A549 (cell line): ENCODE measurements at regions not wholly inside any gene's neighbourhood (a gene's known extent, or its start where the extent isn't known, plus 50 kb on each side); places are given as distances from the start of the nearest gene placed in this dataset.

Experiments
- CEBPB ChIP-seq, 2 experiments: fragments of >200 bp in 1 of 2; sonication (Bioruptor Twin) in 1 of 2; formaldehyde crosslinking in 1 of 2; IDR thresholded peaks; 2 replicates each; pipeline ENCODE4 v1.6.1; 2012 to 2016
- CTCF ChIP-seq: fragments of >200 bp; sonication (Bioruptor Twin); formaldehyde crosslinking; IDR thresholded peaks from 3 replicates; pipeline ENCODE4 v1.5.1; 2016
- RARB ChIP-seq: fragments of 250-450 bp; sonication (Bioruptor Pico); IDR thresholded peaks from 2 replicates; pipeline ENCODE4 v1.8.0; 2021; ENCODE audit warnings: mild to moderate bottlenecking, moderate library complexity
- REST ChIP-seq: fragments of 200-600 bp; sonication (generic); IDR thresholded peaks from 2 replicates; pipeline ENCODE4 v1.6.1; 2016; ENCODE audit warnings: antibody characterized with exemption, mild to moderate bottlenecking, moderate library complexity

GRCh38 chr20:50394569-50394968 is 115.6 kb upstream of the PTPN1 start:
- TF ChIP-seq CEBPB (IDR thresholded peaks at IDR 0.05): no peak
- no peak for TF ChIP-seq RARB (CRISPR knock-in tag)
- TF ChIP-seq CTCF: no peak
- no peak for TF ChIP-seq REST
